ENCODE measurements at regions not wholly inside any gene's neighbourhood (a gene's known extent, or its start where the extent isn't known, plus 50 kb on each side); places are given as distances from the start of the nearest gene placed in this dataset.

- no peak for DNase-seq (ENCODE audit: low read depth)
Measured at GRCh38 chr1:194474701-194475100, 1288.3 kb upstream of the B3GALT2 start.

DNA sequence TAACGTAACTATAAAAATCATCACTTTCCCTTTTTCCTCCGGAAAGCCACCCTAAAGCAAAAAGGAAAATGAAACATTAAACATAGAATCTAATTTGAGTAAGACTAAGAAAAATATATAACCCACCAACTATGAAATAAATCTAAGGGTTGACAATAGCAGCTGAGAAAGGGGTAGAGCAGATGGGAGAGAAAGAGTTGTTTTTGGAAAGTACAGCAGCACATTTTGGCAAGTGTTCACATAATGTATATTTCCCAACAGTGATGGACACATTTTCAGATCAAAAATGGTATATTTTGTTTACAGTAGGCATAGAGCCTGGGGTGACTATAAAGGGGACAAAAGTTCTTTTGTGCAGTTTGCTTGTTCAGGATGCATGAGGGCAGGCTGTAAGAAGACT is 1287.4 kb upstream of the B3GALT2 start:
- DNase-seq (ENCODE audit: low read depth): no peak

GRCh38 chr1:194469282-194469681 is 1282.9 kb upstream of the B3GALT2 start:
- DNase-seq (ENCODE audit: low read depth): no peak

DNA sequence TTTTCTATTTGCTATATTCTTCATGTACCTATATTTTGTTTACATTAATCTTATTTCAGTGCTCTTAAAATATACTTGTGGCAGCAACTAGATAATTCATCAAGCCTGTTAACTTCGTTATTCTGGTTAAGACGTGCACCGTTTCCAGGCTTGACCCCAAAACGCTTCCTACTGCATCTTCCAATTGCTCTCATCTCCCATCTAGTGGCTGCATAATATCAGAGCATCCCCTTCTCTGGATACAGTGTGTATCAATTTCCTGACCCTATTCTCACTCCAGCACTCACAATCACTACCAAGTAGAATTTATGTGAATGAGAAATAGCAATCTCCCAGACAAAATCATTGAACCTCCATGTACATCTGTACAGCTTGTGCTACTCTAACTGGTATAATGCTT is 1280.3 kb upstream of the B3GALT2 start:
- no peak for DNase-seq (ENCODE audit: low read depth)

DNA sequence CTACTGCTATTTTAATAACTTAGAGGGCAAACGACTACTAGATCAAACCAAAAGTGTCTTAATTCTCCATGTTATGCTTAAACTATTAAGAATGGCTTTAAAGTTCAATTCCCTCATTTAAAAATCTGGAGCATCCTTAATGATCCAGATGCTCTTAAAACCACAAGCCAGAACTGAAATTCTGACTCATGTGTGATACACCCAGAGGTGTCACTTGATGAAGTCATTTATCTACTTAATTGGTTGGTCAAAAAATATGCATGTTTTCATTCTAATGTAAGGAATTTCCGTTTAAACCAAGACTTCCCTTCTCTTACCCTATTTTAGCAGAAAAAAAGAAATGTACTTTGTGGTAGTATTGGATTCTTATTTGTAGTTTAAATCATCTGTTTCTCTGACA is 1261.2 kb upstream of the B3GALT2 start:
- peak; percentile 10 for DNase-seq (ENCODE audit: low read depth)

DNA sequence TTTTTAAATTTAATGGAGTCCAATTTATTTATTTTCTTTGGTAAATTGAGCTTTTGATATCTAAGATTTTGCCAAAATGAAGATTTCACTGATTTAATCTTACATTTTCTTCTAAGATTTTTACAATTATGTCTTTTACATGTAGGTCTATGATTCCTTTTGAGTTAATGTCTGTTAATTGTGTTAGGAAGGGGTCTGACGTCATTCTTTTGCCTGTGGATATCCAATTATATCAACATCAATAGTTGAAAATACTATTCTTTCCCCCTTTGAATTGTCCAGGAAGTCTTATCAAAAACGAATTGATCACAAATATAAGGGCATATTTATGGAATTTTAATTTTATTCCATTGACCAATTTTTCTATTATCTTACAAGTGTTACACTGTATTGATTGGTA is 1258.8 kb upstream of the B3GALT2 start:
- no peak for DNase-seq (ENCODE audit: low read depth)

- no peak for DNase-seq (ENCODE audit: low read depth)
Measured at GRCh38 chr1:194442901-194443575, 1256.6 kb upstream of the B3GALT2 start.

DNA sequence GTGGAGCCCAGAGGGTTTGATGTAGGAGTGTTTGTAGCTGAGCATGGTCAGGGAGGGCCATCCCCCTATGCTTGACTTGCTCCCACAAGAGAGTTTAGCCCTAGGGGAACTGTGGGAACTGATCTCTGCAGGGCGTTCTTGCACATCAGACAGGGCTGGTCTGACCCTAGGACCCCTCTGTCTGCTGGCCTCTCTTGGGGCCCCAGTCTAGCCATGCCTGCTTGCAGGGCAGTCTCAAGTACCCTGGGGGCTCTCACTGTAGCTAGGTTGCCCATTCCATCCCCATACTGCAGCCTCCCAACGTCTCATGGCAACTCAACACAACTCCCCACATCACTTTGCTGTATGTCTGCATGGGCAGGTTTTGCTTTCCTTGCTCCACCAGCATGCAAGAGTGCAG is 1250.7 kb upstream of the B3GALT2 start:
- no peak for DNase-seq (ENCODE audit: low read depth)

GRCh38 chr1:194431121-194431520 is 1244.7 kb upstream of the B3GALT2 start:
- DNase-seq (ENCODE audit: low read depth): no peak

- DNase-seq (ENCODE audit: low read depth): no peak
Measured at GRCh38 chr1:194420706-194421105, 1234.3 kb upstream of the B3GALT2 start.

DNA sequence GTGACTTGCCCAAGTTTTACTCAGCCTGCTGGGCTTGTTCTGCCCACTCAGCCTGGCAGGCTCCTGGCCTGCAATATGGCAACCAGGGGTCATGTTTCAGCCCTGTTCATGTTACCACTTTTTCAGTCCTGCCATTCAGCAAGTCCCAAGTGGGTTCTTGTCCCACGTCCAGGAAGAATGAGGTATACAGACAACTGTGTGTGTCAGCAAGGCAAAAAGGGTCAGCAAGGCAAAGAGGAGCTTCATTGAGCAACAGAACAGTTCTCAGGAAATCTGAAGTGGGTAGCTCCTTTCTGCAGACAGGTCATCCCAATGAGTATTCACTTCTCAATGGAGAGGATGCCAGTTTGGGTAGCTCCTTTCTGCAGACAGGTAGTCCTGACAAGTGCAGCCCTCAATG is 1233.3 kb upstream of the B3GALT2 start:
- no peak for DNase-seq (ENCODE audit: low read depth)

DNA sequence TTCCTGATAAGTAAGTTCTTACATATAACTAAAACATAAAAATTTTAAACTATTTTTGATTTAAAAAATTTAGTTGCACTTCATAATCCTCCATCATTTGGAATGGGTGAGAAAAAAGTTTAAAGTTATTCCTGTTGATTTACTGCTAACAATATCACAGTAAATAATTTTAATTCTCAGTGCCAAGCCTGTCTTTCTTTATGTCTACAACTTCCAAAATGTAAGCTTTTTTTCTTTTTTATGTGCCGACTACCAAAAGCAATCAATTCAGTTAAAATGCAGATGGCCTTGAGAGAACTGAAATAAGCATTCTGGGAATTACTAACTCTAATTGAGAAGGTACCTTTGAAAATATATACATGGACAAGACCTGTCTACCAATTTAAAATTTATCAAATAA is 1224.3 kb upstream of the B3GALT2 start:
- DNase-seq (ENCODE audit: low read depth): no peak

DNA sequence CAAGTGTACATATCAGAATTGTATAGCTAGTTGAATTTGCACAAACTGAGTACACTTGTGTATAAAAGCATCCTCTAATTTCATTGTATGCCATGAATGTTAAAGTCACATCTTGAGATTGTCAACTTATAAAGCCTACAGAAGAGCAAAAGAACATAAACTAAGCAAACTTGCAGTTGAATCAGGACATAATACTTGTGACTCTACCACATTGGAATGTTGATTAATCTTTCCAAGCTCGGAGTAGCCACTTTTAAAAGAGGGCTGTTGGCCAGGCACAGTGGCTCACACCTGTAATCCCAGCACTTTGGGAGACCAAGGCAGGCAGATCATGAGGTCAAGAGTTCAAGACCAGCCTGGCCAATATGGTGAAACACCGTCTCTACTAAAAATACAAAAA is 1220.8 kb upstream of the B3GALT2 start:
- peak; percentile 46 for DNase-seq (ENCODE audit: low read depth)

DNA sequence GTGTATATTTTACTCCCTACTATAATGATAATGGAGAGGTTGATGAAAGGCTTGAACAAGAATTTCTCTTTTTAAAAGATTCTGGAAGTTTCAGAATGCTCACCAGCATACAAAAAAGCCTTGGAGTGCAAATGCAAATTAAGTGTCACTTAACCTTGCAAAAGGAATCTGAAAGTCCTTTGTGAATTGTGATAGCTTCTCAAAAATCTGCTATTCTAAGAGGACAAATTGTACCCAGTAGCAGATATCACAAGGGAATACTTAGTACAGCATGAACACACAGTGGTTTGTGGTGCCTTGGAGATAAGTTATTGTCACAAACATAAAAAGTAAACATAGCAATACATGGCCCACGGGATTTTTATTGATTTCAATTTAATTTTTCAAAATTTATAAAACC is 1208.3 kb upstream of the B3GALT2 start:
- no peak for DNase-seq (ENCODE audit: low read depth)

GRCh38 chr1:194387531-194387930 is 1201.1 kb upstream of the B3GALT2 start:
- DNase-seq (ENCODE audit: low read depth): no peak

GRCh38 chr1:194378517-194378916 is 1192.1 kb upstream of the B3GALT2 start:
- DNase-seq (ENCODE audit: low read depth): no peak

- no peak for DNase-seq (ENCODE audit: low read depth)
Measured at GRCh38 chr1:194374649-194375048, 1188.2 kb upstream of the B3GALT2 start.

- no peak for DNase-seq (ENCODE audit: low read depth)
Measured at GRCh38 chr1:194372266-194372665, 1185.9 kb upstream of the B3GALT2 start.

DNA sequence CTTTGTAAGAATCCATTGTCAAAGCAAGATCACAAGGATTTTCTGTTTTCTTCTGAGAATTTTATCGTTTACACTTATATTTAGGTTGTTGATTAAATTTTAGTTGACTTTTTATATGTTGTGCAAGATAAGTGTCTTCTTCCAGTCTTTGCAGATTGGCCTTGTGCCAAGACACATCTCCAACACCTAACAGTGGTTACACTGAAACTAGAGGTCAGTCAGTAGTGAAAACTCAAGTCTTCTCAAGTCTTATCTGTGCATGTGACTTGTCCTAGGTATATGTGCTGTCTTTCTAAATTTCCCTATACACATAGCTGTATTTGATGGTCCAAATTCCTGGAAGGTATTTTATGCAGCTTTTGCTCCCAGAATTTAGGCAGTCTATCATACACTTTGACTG is 1183.2 kb upstream of the B3GALT2 start:
- no peak for DNase-seq (ENCODE audit: low read depth)

DNA sequence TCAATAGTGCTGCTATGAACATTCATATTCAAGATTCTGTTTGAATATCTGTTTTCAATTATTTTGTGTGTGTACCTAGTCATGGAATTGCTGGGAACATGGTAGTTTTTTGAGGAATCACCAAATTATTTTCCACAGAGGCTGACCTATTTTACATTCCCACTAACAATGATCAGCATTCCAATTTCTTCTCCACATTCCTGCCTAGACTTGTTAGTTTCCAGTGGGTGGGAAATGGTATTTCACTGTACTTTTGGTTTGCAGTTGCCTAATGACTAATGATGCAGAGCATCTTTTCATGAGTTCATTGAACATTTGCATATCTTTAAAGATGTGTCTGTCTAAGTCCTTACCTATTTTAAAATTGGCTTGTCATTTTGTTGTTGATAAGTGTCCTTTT is 1182.6 kb upstream of the B3GALT2 start:
- DNase-seq (ENCODE audit: low read depth): no peak

- no peak for DNase-seq (ENCODE audit: low read depth)
Measured at GRCh38 chr1:194367121-194367520, 1180.7 kb upstream of the B3GALT2 start.

GRCh38 chr1:194366705-194367104 is 1180.3 kb upstream of the B3GALT2 start:
- DNase-seq (ENCODE audit: low read depth): no peak

- no peak for DNase-seq (ENCODE audit: low read depth)
Measured at GRCh38 chr1:194362327-194362726, 1175.9 kb upstream of the B3GALT2 start.

All from HT1080 (cell line).